ENCODE measurements at regions not wholly inside any gene's neighbourhood (a gene's known extent, or its start where the extent isn't known, plus 50 kb on each side); places are given as distances from the start of the nearest gene placed in this dataset.
A peak's percentile ranks its signal among the peaks of the same experiment; 100 is the strongest.

- DNase-seq: no peak
Observed at GRCh38 chr2:234302664-234302991, 194.3 kb downstream of the ARL4C start.

GRCh38 chr2:234300932-234301823 is 195.7 kb downstream of the ARL4C start:
- DNase-seq: no peak

GRCh38 chr2:234300391-234300925 is 196.4 kb downstream of the ARL4C start:
- DNase-seq: no peak

- DNase-seq: no peak
Observed at GRCh38 chr2:234298918-234299317, 198.0 kb downstream of the ARL4C start.

- DNase-seq: no peak
Observed at GRCh38 chr2:234296991-234297390, 199.9 kb downstream of the ARL4C start.

GRCh38 chr2:234293973-234294372 is 202.9 kb downstream of the ARL4C start:
- DNase-seq: no peak

- DNase-seq: no peak
Observed at GRCh38 chr2:234292962-234293243, 204.0 kb downstream of the ARL4C start.

GRCh38 chr2:234292205-234292961 is 204.5 kb downstream of the ARL4C start:
- peak in 1 of 2 experiments; percentile 33 for DNase-seq

GRCh38 chr2:234291765-234292204 is 205.1 kb downstream of the ARL4C start:
- peak in 1 of 2 experiments; percentile 66 for DNase-seq

GRCh38 chr2:234290671-234291070 is 206.2 kb downstream of the ARL4C start:
- DNase-seq: no peak

GRCh38 chr2:234289834-234290590 is 206.9 kb downstream of the ARL4C start:
- peak in 1 of 2 experiments; percentile 12 for DNase-seq

GRCh38 chr2:234288974-234289455 is 207.9 kb downstream of the ARL4C start:
- DNase-seq: peak in 1 of 2 experiments; percentile 21

GRCh38 chr2:234287650-234288049 is 209.2 kb downstream of the ARL4C start:
- no peak for DNase-seq

GRCh38 chr2:234286956-234287355 is 209.9 kb downstream of the ARL4C start:
- no peak for DNase-seq

- DNase-seq: no peak
Observed at GRCh38 chr2:234286118-234286598, 210.7 kb downstream of the ARL4C start.

GRCh38 chr2:234285541-234285940 is 211.3 kb downstream of the ARL4C start:
- no peak for DNase-seq

- no peak for DNase-seq
Observed at GRCh38 chr2:234279637-234280036, 217.2 kb downstream of the ARL4C start.

- no peak for DNase-seq
Observed at GRCh38 chr2:234278556-234279255, 218.2 kb downstream of the ARL4C start.

GRCh38 chr2:234275515-234275914 is 221.4 kb downstream of the ARL4C start:
- no peak for DNase-seq

- no peak for DNase-seq
Observed at GRCh38 chr2:234273887-234274584, 222.8 kb downstream of the ARL4C start.

- DNase-seq: no peak
Observed at GRCh38 chr2:234272069-234272850, 221.8 kb downstream of the SPP2 start.

All from SW 1271 (cell line).